ENCODE measurements at regions not wholly inside any gene's neighbourhood (a gene's known extent, or its start where the extent isn't known, plus 50 kb on each side); places are given as distances from the start of the nearest gene placed in this dataset.
"Not testable (repeated sequence)": the region's sequence is repeated elsewhere in the genome, so short reads cannot be mapped to it uniquely, and the experiment has no call there.

DNA sequence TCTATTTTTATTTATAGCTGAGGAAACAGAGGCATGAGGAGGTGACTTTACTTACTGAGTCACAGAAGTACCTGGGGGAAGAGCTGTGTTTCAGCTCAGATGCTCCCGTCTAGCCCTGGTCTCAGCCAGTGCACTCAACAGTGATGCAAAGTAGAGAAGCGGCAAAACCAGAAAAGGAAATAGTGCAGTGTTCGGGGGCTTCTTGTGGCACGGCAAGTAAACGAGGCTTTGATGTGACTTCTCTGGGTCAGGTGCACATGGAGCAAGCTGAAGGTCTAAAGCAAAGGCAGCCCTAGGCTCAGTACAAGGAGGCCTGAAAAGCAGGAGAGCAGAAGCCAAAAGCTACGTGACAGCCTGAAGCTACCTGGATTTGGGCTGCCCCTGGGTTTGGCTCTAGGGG lies 526.7 kb upstream of the ADAMTS16 start:
- no peak for DNase-seq

DNA sequence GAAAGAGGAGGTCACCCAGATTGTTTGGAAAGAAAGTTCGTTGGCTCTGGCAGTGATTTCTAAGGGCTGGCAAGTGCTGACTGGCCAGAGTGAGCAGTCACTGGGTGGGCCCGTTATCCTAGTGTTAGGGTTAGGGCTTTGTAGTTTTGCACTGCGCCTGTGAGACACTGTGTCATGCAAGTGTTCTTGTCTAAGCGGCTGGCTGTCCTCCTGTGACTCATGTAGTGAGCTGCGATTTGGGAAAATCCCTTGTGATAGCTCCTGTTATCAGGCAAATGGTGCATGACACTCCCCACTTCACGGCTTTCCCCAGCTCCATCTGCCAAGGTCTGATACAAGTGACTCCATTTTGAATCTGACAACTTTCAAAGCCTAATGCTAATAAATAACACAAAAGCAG lies 526.0 kb upstream of the ADAMTS16 start:
- DNase-seq: no peak

DNA sequence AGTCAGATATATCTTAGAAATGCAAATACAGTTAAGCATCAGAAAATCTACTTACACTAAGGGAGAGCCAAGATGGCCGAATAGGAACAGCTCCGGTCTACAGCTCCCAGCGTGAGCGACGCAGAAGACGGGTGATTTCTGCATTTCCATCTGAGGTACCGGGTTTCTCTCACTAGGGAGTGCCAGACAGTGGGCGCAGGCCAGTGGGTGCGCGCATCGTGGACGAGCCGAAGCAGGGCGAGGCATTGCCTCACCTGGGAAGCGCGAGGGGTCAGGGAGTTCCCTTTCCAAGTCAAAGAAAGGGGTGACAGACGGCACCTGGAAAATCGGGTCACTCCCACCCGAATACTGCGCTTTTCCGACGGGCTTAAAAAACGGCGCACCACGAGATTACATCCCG lies 524.8 kb upstream of the ADAMTS16 start:
- not testable (repeated sequence) for DNase-seq

- no peak for DNase-seq
These were observed 514.8 kb upstream of the ADAMTS16 start for GRCh38 chr5:4625206-4625896.

- DNase-seq: no peak
These were observed 513.0 kb upstream of the ADAMTS16 start for GRCh38 chr5:4627131-4627530.

- no peak for DNase-seq
These were observed 512.2 kb upstream of the ADAMTS16 start for GRCh38 chr5:4627929-4628328.

DNA sequence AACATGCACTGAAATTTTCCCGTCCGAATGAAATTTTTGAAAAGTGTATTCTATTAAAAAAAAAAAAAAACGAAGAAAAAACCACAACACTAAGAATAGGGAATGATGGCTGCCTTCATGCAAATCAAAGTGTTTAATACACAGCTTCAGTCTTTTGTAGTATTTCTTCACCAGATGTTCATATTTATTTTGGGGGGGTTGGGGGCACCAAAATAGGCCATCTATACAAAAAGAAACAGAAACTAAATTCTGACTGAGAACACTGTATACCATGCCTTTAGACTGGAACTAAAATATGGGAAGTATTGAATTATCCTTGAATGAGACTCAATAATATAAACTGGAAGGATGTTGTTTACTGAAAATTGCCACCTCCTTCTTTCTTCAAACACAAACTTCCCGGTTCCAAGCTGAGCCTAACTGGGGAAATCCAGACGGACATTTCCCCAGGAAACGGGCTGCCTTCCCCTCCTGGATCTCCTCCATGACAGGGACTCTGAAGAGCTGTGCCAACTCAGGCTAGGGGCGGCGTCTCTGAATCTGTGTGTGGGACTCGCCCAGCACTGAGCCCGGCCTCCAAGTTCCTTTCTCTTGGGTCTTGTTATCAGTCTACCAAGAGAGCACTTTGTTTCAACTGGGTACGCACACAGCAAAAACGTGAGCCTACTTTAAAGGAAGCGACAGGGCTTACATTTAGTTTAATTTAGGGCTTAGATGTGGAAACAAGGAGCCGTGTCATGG lies 511.3 kb upstream of the ADAMTS16 start:
- DNase-seq: no peak

DNA sequence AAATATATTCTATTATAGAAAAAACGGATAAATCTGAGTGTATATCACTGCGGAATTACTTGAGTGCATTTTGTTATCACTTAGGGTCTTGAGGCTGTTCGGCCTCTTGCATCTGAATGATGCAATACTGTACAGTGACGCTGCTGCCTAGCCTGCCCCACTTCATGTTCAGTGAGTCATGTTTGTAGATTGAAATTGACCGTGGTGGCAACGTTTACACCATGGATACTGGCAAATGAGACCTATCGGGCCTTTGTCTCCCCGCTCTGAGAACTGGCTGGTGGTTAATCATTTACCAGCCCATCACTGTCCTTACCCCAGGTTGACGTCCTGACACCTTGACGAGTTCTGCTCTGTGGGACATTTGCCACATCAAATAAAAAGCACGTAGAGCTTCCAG lies 510.1 kb upstream of the ADAMTS16 start:
- DNase-seq: no peak

GRCh38 chr5:4634342-4634741 lies 505.8 kb upstream of the ADAMTS16 start:
- DNase-seq: no peak

DNA sequence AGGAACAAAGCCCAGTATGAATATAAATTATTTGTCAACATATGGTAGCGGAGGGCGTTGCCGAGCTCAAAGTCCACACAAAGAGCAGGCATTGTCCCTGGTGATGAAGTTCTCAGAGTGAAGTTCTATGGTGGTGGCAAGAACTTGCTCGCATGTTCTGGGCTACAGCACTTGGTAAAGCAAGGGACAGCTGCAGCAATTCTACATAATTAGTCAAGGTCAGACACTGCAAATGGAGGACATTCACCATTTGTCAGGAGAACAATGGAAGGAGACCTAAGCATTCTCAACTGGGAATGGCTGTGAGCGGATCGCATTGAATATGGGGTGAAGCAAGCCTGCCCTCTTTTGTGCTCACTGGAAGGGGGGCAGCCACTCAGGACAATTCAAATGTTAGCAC lies 503.8 kb upstream of the ADAMTS16 start:
- no peak for DNase-seq

GRCh38 chr5:4639946-4640345 lies 500.2 kb upstream of the ADAMTS16 start:
- no peak for DNase-seq

DNA sequence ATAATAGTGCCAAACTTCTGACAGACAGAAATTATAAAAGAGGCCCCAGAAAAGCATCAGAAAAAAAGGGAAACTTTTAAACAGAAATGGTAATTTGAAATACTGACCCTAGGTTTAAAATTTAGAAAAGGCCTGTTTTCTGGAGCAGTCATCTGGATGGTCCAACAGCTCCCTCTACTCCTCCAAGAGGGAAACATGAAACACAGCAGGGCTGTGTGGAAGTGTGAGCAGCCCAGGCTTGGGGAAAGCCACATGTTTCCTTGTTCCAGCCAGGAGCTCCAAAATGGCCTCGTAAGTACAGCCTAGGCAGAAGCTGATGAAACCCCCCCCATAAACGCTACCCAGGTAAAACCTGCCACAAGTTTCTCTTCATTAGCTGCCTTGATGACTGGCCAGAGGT lies 499.3 kb upstream of the ADAMTS16 start:
- no peak for DNase-seq

GRCh38 chr5:4642525-4642924 lies 497.6 kb upstream of the ADAMTS16 start:
- no peak for DNase-seq

DNA sequence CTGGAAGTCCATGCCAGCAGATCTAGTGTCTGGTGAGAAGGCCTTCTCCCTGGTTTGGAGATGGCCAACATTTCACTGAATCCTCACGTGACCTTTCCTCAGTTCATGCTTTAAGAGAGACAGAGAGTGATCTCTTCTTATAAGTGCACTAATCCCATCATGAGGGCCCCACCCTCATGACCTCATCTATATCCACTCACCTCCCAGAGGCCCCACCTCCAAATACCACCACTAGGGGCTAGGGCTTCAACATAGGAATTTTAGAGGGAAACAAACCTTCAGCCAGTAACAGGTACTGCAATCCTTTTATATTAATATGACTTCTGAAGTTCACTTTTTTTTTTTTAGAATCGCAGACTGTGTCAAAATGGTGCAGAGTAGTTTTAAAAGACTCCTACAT lies 496.9 kb upstream of the ADAMTS16 start:
- DNase-seq: no peak

GRCh38 chr5:4643960-4644359 lies 496.2 kb upstream of the ADAMTS16 start:
- DNase-seq: no peak

- DNase-seq: no peak
These were observed 493.3 kb upstream of the ADAMTS16 start for GRCh38 chr5:4646715-4647375.

DNA sequence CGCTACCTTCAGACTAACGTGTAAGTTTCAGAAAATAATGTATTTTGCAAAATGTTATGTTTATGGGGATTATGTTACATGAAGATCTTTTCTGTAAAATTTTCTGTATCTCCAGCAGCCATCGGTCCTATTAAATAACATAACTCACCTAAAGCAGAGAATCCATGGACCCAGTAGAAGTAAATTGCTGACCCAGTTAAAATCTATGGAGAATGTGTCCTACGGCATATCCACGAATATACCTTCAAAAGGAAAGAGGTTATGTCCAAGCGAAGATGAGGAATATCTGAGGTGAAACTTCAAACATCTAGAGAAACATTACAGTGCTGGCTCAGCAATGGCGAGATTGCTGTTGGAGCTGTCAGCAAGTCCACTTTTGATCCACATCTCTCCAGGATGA lies 492.2 kb upstream of the ADAMTS16 start:
- no peak for DNase-seq

- DNase-seq: no peak
These were observed 488.1 kb upstream of the ADAMTS16 start for GRCh38 chr5:4651806-4652565.

GRCh38 chr5:4653475-4653874 lies 486.7 kb upstream of the ADAMTS16 start:
- no peak for DNase-seq

DNA sequence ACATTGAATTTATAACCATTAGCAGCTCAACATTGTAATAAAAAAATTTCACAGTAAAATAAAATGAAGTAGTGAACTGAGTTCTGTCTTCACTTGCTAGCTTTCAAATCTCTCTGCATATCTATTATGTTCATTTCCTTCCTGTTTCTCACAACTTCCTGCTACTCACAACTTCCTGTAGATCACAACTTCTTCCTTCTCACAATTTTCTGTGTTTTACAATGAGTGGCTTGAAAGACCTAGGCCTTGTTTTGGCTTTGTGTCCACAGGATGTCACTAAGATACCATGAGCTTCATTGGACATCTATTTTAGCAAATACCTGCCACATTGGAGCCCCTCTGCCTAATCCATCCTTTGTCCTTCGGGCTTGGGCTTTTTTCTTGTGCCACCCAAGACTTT lies 480.3 kb upstream of the ADAMTS16 start:
- DNase-seq: no peak

DNA sequence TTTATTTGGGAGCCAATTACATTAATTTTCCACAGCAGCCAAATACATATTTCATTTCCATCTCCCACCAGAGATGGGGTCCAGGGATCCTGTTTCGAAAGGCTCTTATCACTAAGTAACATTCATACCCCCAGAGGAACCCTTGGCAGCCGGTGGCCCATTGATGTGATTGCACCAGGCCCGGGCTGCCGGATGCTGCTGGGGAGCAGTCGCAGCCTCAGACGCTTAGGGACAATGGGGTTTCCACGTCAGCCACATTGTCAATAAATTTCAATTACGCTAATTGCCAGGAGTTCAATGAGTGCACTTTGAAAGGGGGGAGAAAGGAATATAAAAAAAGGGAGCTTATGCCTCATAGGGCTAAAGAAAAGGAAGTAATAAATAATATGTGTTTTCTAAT lies 478.8 kb upstream of the ADAMTS16 start:
- DNase-seq: no peak

- DNase-seq: no peak
These were observed 478.3 kb upstream of the ADAMTS16 start for GRCh38 chr5:4661836-4662235.

DNA sequence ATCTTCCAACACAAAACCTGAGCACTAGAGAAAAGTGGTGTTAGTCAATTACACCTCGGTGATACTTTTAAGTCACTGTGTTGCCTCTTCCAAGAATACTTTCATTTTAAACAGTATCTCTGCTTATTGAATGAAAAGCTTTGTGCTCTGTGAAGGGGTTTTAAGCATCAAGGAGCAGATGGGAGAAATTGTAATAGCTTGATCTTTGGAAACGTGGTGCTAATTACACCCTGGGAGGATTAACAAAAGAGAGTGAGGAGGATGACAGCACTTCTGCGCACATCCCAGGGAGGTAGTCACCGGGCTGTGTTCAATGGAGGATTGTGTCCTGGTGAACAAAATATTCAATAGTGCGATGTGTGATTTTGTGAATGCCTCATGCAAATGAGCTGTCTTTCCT lies 477.4 kb upstream of the ADAMTS16 start:
- DNase-seq: no peak
